ENCODE measurements at regions not wholly inside any gene's neighbourhood (a gene's known extent, or its start where the extent isn't known, plus 50 kb on each side); places are given as distances from the start of the nearest gene placed in this dataset.

DNA sequence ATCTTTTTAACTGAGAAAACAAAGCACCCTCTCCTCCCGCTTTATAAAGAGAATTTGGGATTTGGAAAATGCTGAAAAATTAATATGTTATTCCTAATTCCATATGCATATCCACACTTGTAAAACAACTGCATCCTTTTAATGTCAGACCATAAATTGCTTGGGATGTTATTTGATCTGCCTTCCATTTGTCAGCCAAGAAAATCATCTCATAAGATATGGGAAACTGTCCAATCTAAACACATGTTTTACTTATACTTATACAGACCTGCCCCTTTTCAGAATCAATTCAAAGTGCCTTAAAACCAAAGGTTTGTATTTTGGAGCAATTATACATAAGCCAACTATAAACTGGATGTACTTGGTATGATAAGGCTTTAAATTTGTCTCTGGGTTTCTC lies 595.5 kb upstream of the PFKP start:
- intact Hi-C loops (cut with DNase I): no loop called here
- TF ChIP-seq CTCF (IDR thresholded peaks at IDR 0.05; ENCODE audit: borderline replicate concordance, extremely low read depth, insufficient read depth): no peak
- H3K27ac ChIP-seq (ENCODE audit: low read depth in 2 of 2, low read length in 2 of 2): no peak overlapping the region
- FAIRE-seq: no peak
- H3K9ac ChIP-seq (ENCODE audit: low read length in 3 of 3): no peak overlapping the region
- H3K4me1 ChIP-seq (ENCODE audit: control insufficient read depth in 2 of 3, insufficient read depth in 2 of 3, low read depth in 1 of 3, low read length in 3 of 3): no peaks in the 10 kb centered on the region
- H3K9me3 ChIP-seq (ENCODE audit: control insufficient read depth in 2 of 3, insufficient read depth in 1 of 3, low read length in 3 of 3): peaks cover 0 to 3% (median 0%) of the 10 kb centered on the region in 3 donors
- DNase-seq: no peak
- H3K4me3 ChIP-seq (ENCODE audit: low read length in 3 of 3): no peak overlapping the region
- H3K36me3 ChIP-seq (ENCODE audit: control insufficient read depth in 2 of 3, insufficient read depth in 3 of 3, low read length in 3 of 3): no peaks in the 10 kb centered on the region
- H3K27me3 ChIP-seq (ENCODE audit: control insufficient read depth, insufficient read depth, low read length): no peaks in the 10 kb centered on the region

- no peak for TF ChIP-seq CTCF (IDR thresholded peaks at IDR 0.05; ENCODE audit: borderline replicate concordance, extremely low read depth, insufficient read depth)
- intact Hi-C loops (cut with DNase I): no loop called here
- FAIRE-seq (no peak), DNase-seq (no peak)
- no peaks in the 10 kb centered on the region for H3K4me1 ChIP-seq (ENCODE audit: control insufficient read depth in 2 of 3, insufficient read depth in 2 of 3, low read depth in 1 of 3, low read length in 3 of 3)
- H3K9me3 ChIP-seq (ENCODE audit: control insufficient read depth in 2 of 3, insufficient read depth in 1 of 3, low read length in 3 of 3): peaks cover 0 to 6% (median 0%) of the 10 kb centered on the region in 3 donors
- H3K27me3 ChIP-seq (ENCODE audit: control insufficient read depth, insufficient read depth, low read length): no peaks in the 10 kb centered on the region
- H3K27ac ChIP-seq (ENCODE audit: low read depth in 2 of 2, low read length in 2 of 2): no peak overlapping the region
- H3K9ac ChIP-seq (ENCODE audit: low read length in 3 of 3): no peak overlapping the region
- H3K4me3 ChIP-seq (ENCODE audit: low read length in 3 of 3): no peak overlapping the region
- H3K36me3 ChIP-seq (ENCODE audit: control insufficient read depth in 2 of 3, insufficient read depth in 3 of 3, low read length in 3 of 3): no peaks in the 10 kb centered on the region
Observed at GRCh38 chr10:2469802-2470201, 597.5 kb upstream of the PFKP start.

- no peaks in the 10 kb centered on the region for H3K27me3 ChIP-seq (ENCODE audit: control insufficient read depth, insufficient read depth, low read length)
- no peak overlapping the region for H3K4me3 ChIP-seq (ENCODE audit: low read length in 3 of 3)
- no peak for TF ChIP-seq CTCF (IDR thresholded peaks at IDR 0.05; ENCODE audit: borderline replicate concordance, extremely low read depth, insufficient read depth)
- H3K9ac ChIP-seq (ENCODE audit: low read length in 3 of 3): no peak overlapping the region
- intact Hi-C loops (cut with DNase I): no loop called here
- H3K36me3 ChIP-seq (ENCODE audit: control insufficient read depth in 2 of 3, insufficient read depth in 3 of 3, low read length in 3 of 3): no peaks in the 10 kb centered on the region
- FAIRE-seq: no peak
- H3K4me1 ChIP-seq (ENCODE audit: control insufficient read depth in 2 of 3, insufficient read depth in 2 of 3, low read depth in 1 of 3, low read length in 3 of 3): no peaks in the 10 kb centered on the region
- peaks cover 0 to 4% (median 0%) of the 10 kb centered on the region in 3 donors for H3K9me3 ChIP-seq (ENCODE audit: control insufficient read depth in 2 of 3, insufficient read depth in 1 of 3, low read length in 3 of 3)
- H3K27ac ChIP-seq (ENCODE audit: low read depth in 2 of 2, low read length in 2 of 2): no peak overlapping the region
- no peak for DNase-seq
Observed at GRCh38 chr10:2464483-2464882, 602.9 kb upstream of the PFKP start.

DNA sequence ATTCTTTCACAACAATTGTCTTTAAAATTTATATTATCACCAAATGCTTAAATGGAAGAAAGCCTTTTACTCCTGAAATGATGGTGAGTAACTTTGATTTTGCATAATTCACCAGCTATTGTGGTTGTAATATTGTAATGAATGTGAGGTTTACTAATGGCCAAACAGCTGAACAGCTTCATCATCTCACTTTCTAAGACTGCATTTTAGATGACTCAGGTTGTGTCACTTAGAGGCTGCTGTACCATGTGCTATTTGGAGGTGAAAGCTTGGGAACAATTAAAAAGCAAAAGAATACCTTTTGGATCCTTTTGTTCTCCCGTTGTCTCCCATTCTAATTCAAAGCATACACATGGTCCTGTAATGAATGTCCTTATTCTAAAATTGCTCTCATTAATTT lies 604.0 kb upstream of the PFKP start:
- intact Hi-C loops (cut with DNase I): no loop called here
- DNase-seq (no peak), FAIRE-seq (no peak)

More for the DNA sequence above, 604.0 kb upstream of the PFKP start:
- Histone ChIP-seq H3K27ac (ENCODE audit: low read depth in 2 of 2, low read length in 2 of 2) (no peak overlapping the region), H3K4me3 (ENCODE audit: low read length in 3 of 3) (no peak overlapping the region), H3K9me3 (ENCODE audit: control insufficient read depth in 2 of 3, insufficient read depth in 1 of 3, low read length in 3 of 3) (peaks cover 0 to 4% (median 0%) of the 10 kb centered on the region in 3 donors), H3K27me3 (ENCODE audit: control insufficient read depth, insufficient read depth, low read length) (no peaks in the 10 kb centered on the region), H3K36me3 (ENCODE audit: control insufficient read depth in 2 of 3, insufficient read depth in 3 of 3, low read length in 3 of 3) (no peaks in the 10 kb centered on the region), H3K4me1 (ENCODE audit: control insufficient read depth in 2 of 3, insufficient read depth in 2 of 3, low read depth in 1 of 3, low read length in 3 of 3) (no peaks in the 10 kb centered on the region), H3K9ac (ENCODE audit: low read length in 3 of 3) (no peak overlapping the region)
- TF ChIP-seq CTCF (IDR thresholded peaks at IDR 0.05; ENCODE audit: borderline replicate concordance, extremely low read depth, insufficient read depth): no peak

All from kidney (tissue), 13 donors.